Transverse colon (tissue), 4 donors: ENCODE measurements at regions not wholly inside any gene's neighbourhood (a gene's known extent, or its start where the extent isn't known, plus 50 kb on each side); places are given as distances from the start of the nearest gene placed in this dataset.

Experiments used
- EP300 ChIP-seq: sonication (generic); formaldehyde crosslinking; IDR thresholded peaks from one replicate; pipeline ENCODE4 v1.6.1; 2017; ENCODE audit warnings: antibody characterized with exemption, low read depth
- POLR2A ChIP-seq: fragments of 450-650 bp; IDR thresholded peaks from one replicate; pipeline ENCODE4 v1.6.1; 2016; ENCODE audit warnings: antibody characterized with exemption, mild to moderate bottlenecking, moderate library complexity
- POLR2AphosphoS5 ChIP-seq, 3 donors: sonication (generic); formaldehyde crosslinking; IDR thresholded peaks; one replicate each; pipeline ENCODE4 v1.6.1; 2016; ENCODE audit warnings: antibody characterized with exemption in 3 of 3
- TF ChIP-seq, protein P1 (sequence below), 5 experiments: fragments of 200-600 bp in 3 of 5; fragments of 450-650 bp in 2 of 5; sonication (generic) in 3 of 5; IDR thresholded peaks; 1 replicate in 2 of 5; 2 replicates in 3 of 5; pipeline ENCODE4 v1.5.1; 2016 to 2017; ENCODE audit warnings: antibody characterized with exemption in 5 of 5, inconsistent platforms in 3 of 5, mild to moderate bottlenecking in 2 of 5, moderate library complexity in 1 of 5

DNA sequence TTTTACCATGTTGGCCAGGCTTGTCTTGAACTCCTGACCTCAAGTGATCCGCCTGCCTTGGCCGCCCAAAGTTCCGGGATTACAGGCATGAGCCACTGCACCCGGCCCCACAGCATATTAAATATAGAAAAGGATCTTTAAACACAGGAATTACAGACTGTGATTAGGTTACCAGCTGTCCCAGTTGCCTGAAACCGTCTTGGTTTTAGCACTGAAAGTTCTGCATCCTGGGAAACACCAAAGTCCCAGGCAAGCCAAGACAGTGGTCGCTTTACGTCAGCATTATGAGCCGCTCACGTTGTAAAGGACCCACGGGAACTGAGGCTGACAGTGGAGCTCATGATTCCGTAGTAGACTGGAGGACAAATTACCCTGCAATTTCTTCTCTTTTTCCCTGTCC lies 69.0 kb upstream of the FAM180A start:
- TF ChIP-seq, protein P1, sequence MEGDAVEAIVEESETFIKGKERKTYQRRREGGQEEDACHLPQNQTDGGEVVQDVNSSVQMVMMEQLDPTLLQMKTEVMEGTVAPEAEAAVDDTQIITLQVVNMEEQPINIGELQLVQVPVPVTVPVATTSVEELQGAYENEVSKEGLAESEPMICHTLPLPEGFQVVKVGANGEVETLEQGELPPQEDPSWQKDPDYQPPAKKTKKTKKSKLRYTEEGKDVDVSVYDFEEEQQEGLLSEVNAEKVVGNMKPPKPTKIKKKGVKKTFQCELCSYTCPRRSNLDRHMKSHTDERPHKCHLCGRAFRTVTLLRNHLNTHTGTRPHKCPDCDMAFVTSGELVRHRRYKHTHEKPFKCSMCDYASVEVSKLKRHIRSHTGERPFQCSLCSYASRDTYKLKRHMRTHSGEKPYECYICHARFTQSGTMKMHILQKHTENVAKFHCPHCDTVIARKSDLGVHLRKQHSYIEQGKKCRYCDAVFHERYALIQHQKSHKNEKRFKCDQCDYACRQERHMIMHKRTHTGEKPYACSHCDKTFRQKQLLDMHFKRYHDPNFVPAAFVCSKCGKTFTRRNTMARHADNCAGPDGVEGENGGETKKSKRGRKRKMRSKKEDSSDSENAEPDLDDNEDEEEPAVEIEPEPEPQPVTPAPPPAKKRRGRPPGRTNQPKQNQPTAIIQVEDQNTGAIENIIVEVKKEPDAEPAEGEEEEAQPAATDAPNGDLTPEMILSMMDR (IDR thresholded peaks at IDR 0.05), result no peak
- TF ChIP-seq POLR2A (no peak), EP300 (no peak), POLR2AphosphoS5 (IDR thresholded peaks at IDR 0.05) (no peak)
